HS-27A (cell line): ENCODE measurements at regions not wholly inside any gene's neighbourhood (a gene's known extent, or its start where the extent isn't known, plus 50 kb on each side); places are given as distances from the start of the nearest gene placed in this dataset.

Source experiments
- DNase-seq: peaks from one replicate; pipeline ENCODE4 v3.0.0-alpha.2; 2012; ENCODE audit warnings: low read depth, missing footprints

DNA sequence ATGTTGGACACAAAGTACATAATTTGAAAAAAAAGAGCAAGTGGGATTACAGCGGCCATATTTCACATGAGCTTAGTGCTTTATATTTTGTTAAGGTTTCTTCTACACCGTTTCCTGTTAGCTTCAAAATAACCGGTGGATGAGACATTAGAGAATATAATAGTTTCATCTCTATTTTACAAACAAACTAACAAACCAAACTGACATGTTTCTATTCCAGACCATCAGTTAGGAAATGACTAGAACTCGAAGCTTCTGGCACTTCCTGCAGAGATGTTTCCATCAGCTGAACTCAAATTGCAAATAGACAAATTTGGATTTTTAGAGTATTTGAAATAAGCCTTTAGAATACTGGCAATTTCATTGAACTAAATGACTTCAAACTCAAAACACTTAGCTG lies 86.5 kb downstream of the MTRR start:
- no peak for DNase-seq

DNA sequence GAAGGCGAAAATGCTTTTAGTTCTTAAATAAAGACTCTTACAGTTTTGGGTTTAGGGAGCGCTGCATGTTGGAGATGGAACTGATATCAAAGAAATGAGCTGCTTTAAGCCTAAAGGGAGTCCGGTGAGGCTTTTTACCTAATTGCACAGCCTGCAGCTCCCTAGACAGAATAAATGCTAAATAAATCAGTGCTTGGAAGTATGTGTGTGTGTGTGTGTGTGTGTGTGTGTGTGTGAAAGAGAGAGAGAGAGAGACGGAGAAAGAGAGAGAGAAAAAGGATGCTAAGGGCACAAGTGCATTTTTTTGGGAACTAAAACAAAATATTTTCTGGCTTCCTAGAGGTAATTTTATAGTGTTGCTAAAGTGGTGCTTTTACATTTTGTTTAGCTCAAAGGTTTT lies 88.4 kb downstream of the MTRR start:
- no peak for DNase-seq

DNA sequence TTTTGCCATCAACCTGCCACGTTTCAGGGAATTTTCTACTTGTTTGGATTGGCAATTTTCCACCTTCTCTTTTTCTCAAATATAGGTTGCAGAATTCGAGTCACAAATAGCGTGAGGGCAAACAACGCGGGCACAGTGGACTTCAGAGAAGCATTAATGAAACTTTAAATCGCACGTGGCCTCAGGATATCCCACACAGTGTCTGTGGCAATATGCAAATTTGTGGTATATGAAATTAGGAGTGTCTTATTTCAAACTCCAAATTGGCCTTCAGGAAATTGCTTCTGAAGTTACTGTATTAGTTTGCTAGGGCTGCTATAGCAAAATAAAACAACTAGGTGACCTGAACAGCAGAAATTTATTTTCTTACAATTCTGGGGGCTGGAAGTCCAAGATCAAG lies 91.2 kb downstream of the MTRR start:
- DNase-seq = no peak

DNA sequence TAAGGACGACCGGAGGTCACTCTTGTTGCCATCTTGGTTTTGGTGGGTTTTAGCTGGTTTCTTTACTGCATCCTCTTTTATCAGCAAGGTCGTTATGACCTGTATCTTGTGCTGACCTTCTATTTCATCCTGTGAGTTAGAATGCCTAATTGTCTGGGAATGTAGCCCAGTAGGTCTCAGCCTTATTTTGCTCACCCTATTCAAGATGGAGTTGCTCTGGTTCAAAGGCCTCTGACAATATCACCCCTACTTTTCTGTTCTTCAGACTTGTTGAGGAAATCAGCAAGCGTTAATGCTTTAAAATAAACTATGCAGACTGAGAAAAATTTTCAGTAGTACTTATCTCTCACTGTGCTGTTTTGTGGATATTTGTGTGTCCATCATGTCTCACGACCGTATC lies 92.6 kb downstream of the MTRR start:
- no peak for DNase-seq

DNA sequence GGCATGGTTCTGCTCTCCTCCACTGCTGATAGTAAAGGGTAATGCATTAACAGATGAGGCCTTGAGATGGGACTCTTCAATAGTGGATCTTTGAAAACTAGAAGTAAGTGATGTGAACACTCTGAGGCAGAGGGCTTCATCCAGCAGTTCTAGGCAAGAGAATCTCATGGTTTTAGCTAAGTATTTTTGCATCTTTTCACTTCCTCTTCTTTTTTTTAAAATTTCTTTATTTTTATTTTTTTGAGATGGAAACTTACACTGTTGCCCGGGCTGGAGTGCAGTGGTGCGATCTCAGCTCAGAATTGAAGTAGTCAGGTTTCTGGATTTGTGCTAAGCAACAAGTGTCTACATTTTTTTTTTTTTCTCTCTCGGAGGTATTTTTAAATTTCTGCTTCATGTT lies 101.9 kb downstream of the MTRR start:
- DNase-seq = no peak

DNA sequence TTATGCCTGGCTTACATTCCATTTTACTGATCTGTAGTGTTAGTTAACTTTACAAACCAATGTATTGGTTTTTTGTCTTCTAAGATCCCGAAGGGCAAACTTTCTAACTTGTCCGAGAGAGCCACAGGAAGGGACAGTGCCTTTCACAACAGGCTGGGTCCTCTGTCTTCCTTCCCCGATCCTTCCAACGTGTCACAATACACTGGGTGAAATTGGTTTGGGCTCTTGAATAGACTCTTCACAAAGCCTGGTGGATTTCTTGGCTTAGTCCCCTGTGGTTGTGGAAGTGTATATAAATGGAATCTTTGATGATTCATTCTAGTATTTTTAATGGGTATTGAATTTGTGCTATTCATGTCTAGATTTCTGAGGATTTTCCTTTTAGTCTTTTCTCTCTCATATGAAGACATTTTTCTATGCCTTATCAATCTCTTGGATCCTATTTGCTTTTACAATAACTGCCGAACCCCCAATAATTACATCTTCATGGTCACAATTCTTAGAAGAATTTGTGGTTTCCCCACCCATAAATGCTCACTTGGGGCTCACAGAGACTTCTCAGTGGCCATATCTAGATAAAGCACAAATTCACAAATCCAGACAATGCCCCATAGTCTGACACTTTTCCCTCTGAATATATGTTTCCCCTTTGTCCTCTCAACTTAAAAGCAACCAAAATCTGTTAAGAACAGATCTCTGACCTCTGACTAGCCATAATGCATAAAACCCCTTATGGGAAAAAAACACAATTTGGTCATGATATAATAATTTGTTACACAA lies 107.7 kb downstream of the MTRR start:
- DNase-seq = no peak

DNA sequence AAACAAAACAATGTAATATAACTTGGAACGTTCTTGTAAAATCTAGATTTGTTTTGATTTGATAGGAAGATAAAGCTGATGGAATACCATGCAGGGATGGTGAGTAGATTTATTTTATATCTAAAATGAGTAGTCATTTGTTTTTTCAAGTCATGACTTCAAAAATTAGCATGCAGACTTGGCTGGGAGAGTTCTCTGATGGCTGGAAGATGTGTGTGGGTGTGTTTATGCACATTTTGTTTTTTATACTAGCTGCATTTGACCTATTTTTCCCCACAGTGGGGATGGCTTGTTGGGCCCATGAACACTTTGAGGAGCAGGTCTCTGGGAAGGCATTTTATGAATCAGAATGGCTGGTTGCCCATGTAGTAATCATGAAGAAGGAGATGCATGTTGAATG lies 109.2 kb downstream of the MTRR start:
- DNase-seq = no peak

DNA sequence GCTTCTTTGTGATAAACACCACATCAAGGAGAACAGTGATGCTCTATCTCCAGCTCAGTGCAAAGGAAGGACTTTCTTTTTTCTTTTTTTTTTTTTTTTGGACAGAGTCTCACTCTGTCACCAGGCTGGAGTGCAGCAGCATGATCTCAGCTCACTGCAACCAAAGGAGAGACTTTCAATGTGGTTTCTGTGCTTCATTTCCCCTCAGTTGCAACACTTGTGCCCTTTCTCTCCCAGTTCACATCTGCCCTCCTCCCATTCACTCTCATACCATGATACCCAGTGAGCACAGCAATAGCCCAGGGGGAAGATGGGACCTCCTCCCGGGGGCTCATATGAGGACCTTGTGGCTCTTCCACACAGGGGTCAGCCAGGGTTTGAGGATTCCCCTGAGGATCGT lies 110.0 kb downstream of the MTRR start:
- no peak for DNase-seq

DNA sequence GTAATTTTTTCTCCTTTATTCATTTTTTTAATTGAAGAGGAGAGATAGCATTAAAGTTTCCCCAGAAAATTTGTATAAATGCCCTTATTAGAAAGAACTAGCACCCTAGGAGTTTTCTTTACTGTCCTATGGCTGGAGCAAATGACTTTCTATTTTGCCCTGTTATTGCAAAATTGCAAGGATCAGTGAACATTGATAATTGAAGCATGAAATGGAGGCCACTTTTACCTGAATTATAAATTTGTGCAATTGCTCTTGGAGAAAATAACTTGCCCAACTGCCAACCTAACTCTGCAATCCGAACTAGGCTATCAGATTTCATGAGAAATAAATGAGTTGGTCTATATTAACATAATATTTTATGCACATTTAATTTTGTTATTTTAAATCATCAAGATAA lies 111.9 kb downstream of the MTRR start:
- no peak for DNase-seq

DNA sequence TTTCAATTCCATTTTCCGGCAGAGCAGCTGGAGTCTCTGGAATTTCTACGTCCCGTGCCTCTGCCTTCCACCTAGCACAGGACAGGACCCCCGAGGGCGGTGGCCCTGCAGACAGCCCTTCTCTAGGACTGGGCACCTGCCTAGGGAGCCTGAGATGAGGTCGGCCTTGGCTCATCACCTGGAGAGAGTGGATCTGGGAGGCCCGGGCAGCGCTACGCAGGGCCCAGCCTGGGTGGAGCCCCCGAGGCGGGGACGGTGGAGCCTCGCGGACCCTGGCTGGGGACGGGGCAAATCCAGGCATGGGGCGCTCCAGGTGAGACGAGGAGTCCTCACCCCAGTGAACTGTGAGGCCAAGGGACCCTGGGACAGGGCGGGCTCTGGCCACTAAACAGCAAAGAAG lies 114.5 kb downstream of the MTRR start:
- DNase-seq = no peak

DNA sequence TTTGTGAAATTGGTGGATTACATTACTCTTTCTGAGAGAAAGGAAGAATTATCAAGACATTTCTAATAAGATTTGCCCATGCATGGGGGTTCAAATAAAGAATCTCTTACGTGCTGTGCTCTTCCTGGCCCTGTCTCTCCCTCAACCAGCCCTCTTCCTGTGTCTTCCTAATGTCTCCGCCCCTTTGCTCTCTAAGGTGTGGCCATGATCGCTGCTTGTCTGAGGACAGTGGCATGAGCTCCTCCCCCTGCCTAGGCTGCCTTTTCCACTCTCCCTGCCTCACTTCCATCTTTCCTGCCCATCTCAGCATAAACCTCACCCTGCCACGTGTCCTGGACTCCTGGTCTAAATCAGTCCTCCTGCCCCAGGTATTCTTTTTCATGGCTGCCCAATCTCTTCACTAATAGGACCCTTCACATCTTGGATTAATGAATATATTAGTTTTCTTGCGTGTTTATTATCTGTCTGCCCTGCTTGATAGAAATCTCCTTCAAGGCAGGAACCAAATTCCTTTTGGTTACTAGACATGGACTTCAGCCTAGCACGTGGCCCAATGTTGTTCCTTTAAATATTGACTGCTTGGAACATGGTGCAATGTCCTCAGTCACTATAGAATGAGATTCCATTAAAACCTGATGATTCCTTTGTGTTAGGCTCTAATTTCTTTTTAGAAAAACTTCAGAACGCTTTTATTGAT lies 122.3 kb downstream of the MTRR start:
- DNase-seq = no peak

DNA sequence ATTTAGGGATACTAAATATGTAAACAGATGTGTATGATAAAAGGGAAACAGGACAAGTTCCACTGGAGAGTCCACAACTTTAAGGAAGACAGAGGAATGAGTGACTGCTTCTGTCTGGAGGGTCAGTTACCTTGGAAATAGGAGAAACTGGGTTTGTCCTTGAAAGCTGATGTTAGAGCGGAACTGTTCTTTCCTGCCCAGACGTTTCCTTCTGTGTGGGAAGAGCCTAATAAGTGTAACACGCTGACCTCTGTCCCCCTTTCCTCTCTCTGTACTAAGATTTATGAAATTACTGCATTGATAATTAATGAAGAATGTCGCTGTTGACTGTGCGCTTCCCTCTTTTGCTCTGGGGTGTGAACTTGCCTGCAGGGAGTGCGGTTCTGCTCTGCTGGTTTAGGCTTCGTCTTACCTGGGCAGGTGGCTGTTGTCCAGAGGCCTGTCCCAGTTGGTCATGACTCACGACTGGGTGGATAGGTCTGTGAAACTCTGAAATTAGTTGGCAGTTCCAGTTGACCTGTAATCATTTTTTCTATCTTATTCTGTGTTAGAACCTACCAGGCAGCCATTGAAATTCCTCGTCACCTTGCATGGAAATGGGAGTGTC lies 126.8 kb downstream of the MTRR start:
- DNase-seq = no peak

DNA sequence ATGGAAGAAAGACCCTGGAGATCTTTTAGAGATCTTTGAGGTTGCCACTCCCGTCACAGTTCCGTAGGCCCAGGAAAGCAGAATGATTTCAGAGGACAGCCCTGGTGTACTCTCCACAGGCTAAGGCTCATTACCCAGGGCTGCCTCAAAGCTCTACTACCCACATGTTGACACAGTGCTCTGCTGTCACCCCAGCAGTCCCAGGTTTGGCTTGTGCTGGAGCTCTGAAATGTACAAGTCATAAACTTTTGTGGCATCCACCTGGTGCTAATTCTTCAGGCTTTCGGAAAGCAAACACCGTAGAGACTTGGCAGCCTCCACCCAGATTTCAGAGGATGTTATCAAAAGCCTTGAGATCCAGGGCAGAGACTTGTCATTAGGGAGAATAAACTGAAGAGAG lies 136.5 kb downstream of the MTRR start:
- DNase-seq = no peak

DNA sequence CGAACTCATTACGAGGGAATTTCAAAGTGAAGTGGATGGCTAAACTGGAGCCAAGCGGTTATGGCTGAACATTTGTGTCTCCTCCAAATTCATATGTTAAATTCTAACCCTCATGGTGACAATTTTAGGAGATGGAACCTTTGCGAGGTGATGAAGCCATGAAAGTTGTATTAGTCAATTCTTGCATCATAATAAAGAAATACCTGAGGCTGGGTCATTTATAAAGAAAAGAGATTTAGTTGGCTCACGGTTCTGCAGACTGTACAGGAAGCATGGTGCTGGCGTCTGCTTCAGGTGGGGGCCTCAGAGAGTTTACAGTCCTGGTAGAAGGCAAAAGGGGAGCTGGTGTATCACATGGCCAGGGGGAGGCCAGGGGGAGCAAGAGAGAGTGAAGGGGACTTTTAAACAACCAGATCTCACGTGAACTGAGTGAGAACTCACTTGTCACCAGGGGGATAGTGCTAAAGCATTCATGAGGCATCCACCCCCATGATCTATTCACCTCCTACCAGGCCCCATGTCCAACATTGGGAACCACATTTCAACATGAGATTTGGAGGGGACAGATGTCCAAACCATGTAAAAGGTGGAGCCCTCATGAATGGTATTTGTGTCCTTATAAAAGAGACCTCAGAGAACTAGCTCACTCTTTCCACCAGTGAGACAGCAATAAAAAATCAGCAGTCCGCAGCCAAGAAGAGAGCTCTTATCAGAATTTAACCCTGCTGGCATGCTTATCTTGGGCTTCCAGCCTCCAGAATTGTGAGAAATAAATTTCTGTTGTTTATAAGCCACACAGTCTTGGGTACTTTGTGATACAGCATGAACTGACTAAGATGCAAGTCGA lies 143.4 kb downstream of the MTRR start:
- no peak for DNase-seq

DNA sequence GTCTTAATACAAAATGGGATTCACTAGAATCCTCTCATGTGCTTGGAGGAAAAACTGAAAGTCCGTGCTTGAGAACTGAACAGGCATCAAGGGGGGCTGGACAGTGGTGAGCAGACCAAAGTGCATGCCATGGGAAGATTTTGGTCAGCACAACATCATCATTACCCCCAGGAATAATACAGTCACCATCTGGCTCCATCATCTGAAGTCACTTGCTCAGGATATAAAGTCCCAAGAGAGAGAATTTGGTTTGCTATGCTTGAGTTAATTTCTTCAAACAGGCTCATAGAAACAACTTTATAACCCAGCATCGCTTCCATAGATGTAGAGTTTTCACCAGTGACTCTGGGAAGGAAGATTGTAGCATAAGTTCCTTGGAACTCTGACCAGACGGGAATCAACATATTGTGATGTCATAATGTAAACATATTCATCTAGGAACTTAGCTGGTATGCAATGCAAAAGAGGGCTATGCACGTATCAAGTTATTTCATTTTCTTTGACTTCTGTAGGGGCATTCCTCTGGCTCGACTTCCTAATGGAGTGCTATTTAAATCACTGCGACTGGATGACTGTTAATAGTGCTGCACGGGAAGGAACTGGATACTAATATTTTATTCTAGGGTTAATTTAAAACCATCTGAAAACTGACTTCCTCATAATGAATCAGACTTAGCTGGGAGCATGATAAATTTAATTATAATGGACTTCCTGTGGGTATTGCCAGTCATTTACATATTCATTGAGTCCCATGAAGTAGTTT lies 145.2 kb downstream of the MTRR start:
- DNase-seq = no peak

DNA sequence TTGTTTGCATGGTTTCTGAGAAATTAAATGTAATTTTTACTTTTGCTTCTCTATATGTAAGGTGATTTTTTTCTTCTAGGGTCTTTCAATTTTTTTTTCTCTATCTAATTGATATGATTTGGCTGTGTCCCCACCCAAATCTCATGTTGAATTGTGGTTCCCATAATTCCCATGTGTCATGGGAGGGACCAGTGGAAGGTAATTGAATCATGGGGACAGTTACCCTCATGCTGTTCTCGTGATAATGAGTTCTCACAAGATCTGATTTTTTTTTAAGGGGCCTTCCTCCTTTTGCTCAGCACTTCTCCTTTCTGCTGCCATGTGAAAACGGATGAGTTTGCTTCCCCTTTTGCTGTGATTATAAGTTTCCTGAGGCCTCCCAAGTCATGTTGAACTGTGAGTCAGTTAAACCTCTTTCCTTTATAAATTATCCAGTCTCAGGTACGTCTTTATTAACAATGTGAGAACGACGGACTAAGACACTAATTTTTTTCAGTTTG lies 150.8 kb downstream of the MTRR start:
- DNase-seq = no peak

DNA sequence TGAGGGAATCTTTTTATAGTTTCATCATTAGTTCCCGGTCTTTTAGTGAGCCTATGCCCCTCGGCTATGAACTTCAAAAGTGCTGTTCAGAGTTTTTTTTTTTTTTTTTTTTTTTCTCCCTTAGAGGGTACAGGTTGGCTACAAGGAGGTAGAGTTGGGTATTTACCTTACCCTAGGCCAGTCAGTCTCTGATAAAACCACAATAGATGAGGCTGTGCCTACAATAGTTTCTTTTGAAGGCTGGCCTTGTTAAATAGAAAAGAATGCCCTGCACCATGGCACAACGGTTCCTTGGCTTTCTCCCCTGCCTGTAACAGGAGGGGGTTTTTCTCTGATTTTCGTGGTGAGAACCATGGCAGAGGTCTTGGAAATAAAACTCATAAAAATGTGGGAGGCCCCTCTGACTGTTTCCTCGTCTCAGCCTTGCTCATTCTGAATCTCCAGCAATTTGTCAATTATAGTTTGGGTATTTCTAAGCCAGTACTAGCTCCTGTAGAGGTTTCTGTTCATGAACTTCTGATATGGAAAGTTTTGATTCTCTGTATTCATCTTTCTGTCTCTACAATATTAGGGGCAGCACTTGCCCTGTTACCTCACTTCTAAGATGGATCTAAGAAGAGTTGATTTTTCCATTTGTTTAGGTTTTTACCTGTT lies 152.0 kb downstream of the MTRR start:
- DNase-seq = no peak

DNA sequence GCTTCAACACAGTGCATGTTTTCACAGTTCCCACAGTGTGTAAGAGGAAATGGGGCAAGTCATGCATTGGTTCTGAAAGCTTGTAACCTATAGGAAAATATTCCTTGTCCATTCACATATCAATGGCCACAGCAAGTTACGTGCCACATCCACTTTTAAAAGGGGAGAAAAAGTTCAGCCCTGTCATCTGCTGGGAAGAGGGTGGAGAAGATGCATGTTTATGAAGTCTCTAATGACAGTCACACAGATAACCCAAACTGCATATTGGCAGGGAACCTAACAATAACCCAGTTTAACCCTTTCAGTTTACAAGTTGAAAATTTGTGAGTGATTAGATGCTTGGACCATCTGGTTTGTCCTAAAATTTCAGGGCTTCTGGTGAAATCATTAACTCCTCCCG lies 159.3 kb downstream of the MTRR start:
- DNase-seq = no peak

DNA sequence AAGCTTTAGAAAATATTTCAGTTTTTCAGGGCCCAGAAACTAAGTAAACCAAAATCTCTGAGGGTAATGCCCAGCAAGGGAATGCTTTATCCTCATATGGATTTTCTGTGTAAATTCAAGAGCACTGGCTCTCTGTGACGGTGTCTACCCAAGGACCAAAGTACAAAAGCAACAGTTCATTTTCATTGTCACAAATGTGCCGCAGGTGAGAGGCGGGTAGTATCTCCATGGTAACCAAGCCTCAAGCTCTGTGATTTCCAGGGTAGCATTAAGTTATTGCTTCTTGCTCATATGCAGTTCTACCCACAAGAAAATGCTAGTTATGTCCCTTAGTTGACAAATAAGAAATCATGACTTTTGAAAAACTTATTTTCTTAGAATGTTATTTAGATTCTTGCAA lies 164.3 kb downstream of the MTRR start:
- DNase-seq = no peak

DNA sequence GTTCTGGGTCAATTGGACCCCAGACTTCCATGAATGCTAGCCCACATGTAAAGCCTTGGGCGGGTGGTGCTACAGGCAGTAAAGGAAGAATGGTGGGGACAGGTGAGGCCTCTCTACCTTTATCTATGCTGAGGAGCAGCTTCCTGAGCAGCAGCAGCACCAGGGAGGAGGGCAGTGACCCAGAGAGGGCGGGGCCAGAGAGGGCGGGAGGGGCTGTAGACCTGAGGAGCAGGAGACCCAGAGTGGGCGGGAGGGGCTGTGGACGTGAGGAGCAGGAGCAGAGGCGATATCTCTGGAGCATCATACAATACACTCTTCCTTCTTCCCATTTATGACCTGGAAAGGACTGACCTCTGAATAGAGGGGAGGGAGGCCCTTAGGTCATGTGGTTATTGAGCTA lies 165.9 kb downstream of the MTRR start:
- DNase-seq = no peak

DNA sequence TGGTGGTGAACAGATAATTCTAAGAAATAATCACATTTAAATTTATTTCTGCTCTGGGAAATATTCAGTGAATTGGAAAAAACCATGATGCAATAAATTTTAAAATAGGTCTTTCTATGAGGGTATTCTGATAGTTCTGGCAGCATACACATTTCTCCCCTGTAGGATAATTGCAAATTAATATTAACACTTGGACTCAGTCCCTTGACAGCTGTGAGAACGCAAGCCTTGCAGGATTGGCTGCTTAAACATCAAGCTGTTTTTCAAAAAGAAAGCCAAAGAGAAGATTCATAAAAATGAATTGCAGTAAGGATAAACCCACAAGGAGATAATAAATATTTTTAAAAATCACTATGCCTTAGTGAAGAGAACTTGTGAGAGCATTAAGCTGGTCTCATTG lies 180.0 kb downstream of the MTRR start:
- DNase-seq = no peak
